ENCODE measurements at regions not wholly inside any gene's neighbourhood (a gene's known extent, or its start where the extent isn't known, plus 50 kb on each side); places are given as distances from the start of the nearest gene placed in this dataset.

DNA sequence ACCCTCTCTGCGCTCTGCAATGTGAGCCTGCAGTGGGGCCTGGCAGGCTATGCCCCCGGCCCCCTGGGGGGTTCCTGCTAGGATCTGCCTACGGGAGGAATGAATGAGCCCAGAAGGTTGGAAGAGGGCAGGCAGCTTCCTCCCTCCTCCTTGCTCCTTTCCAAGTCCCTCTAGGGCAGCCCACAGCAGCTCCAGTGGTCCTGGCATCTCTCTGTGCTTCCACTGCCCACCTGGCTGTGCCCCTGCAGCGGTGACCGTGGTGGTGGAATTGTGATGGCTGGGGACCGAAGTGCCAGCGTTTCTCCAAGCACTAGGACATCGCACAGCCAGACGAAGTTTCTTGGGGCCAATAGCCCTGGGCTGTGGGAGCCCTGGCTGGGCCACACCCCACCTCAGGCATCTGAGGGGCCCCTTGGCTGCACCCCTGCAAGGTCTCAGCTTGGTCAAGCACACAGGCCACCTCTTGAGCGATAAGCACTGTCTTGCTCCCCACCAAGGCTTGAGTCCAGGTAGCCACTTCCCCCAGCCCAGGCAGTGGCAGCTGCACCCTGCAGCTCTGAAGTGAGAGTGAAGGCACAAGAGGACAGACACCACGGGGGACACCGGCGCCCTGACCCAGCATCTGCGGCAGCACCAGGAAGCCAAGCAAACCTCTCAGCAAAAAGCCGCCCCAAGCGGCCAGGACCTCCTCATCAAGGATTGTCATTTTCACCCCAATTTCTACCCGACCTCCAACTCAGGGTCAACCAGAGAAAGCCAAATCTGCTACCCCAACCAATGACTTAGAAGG lies 346.3 kb downstream of the CTTN start:
- TF ChIP-seq, protein P1, sequence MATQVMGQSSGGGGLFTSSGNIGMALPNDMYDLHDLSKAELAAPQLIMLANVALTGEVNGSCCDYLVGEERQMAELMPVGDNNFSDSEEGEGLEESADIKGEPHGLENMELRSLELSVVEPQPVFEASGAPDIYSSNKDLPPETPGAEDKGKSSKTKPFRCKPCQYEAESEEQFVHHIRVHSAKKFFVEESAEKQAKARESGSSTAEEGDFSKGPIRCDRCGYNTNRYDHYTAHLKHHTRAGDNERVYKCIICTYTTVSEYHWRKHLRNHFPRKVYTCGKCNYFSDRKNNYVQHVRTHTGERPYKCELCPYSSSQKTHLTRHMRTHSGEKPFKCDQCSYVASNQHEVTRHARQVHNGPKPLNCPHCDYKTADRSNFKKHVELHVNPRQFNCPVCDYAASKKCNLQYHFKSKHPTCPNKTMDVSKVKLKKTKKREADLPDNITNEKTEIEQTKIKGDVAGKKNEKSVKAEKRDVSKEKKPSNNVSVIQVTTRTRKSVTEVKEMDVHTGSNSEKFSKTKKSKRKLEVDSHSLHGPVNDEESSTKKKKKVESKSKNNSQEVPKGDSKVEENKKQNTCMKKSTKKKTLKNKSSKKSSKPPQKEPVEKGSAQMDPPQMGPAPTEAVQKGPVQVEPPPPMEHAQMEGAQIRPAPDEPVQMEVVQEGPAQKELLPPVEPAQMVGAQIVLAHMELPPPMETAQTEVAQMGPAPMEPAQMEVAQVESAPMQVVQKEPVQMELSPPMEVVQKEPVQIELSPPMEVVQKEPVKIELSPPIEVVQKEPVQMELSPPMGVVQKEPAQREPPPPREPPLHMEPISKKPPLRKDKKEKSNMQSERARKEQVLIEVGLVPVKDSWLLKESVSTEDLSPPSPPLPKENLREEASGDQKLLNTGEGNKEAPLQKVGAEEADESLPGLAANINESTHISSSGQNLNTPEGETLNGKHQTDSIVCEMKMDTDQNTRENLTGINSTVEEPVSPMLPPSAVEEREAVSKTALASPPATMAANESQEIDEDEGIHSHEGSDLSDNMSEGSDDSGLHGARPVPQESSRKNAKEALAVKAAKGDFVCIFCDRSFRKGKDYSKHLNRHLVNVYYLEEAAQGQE (IDR thresholded peaks at IDR 0.05; ENCODE audit: low read depth, low read length) = no peak
- TF ChIP-seq, protein P2, sequence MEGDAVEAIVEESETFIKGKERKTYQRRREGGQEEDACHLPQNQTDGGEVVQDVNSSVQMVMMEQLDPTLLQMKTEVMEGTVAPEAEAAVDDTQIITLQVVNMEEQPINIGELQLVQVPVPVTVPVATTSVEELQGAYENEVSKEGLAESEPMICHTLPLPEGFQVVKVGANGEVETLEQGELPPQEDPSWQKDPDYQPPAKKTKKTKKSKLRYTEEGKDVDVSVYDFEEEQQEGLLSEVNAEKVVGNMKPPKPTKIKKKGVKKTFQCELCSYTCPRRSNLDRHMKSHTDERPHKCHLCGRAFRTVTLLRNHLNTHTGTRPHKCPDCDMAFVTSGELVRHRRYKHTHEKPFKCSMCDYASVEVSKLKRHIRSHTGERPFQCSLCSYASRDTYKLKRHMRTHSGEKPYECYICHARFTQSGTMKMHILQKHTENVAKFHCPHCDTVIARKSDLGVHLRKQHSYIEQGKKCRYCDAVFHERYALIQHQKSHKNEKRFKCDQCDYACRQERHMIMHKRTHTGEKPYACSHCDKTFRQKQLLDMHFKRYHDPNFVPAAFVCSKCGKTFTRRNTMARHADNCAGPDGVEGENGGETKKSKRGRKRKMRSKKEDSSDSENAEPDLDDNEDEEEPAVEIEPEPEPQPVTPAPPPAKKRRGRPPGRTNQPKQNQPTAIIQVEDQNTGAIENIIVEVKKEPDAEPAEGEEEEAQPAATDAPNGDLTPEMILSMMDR (IDR thresholded peaks at IDR 0.05) = no peak

All from SK-N-SH (cell line).